Activated CD8-positive, alpha-beta T cell treated with anti-CD3 and anti-CD28 coated beads for 36 hours (primary cell): ENCODE measurements at regions not wholly inside any gene's neighbourhood (a gene's known extent, or its start where the extent isn't known, plus 50 kb on each side); places are given as distances from the start of the nearest gene placed in this dataset.

Experiments used
- ATAC-seq: fragments of 200-7000 bp; cut with Tn5 transposase; one replicate; pipeline ENCODE4 v1.10.0; 2021; ENCODE audit warnings: mild to moderate bottlenecking, moderate library complexity
- CTCF ChIA-PET: fragments of 350-600 bp; sonication (Branson Sonifier 250); formaldehyde crosslinking; loops from one replicate; lab custom pipeline; 2021; ENCODE audit warnings: antibody characterized with exemption; lab: Charles Lee
- POLR2A ChIA-PET: fragments of 350-600 bp; sonication (Branson Sonifier 250); formaldehyde crosslinking; loops from one replicate; lab custom pipeline; 2021; ENCODE audit warnings: antibody characterized with exemption; lab: Charles Lee
- DNase-seq: peaks from one replicate; pipeline ENCODE4 v3.0.0-alpha.2; 2020
- H3K27ac Mint-ChIP-seq: one replicate; pipeline ENCODE4 v1.8.0; 2021; ENCODE audit warnings: mild to moderate bottlenecking, mixed read lengths
- H3K27me3 Mint-ChIP-seq: one replicate; pipeline ENCODE4 v1.8.0; 2021; ENCODE audit warnings: mixed read lengths
- H3K36me3 Mint-ChIP-seq: one replicate; pipeline ENCODE4 v1.8.0; 2021; ENCODE audit warnings: low read depth, mixed read lengths
- H3K4me1 Mint-ChIP-seq: one replicate; pipeline ENCODE4 v1.8.0; 2021; ENCODE audit warnings: low read depth, mixed read lengths
- H3K4me3 Mint-ChIP-seq: one replicate; pipeline ENCODE4 v1.8.0; 2021; ENCODE audit warnings: mild to moderate bottlenecking, moderate library complexity, mixed read lengths
- H3K9me3 Mint-ChIP-seq: one replicate; pipeline ENCODE4 v1.8.0; 2021; ENCODE audit warnings: mixed read lengths
- CTCF ChIP-seq: fragments of 200-600 bp; IDR thresholded peaks from one replicate; pipeline ENCODE4 v1.8.0; 2022; ENCODE audit warnings: antibody characterized with exemption, mild to moderate bottlenecking
- intact Hi-C: fragments of 100-400 bp; cut with micrococcal nuclease; formaldehyde crosslinking; loops from one replicate; pipeline ENCODE4 v1.10.0; 2022

GRCh38 chr12:17381211-17381610 is 708.8 kb downstream of the RERGL start:
- Mint-ChIP-seq H3K27ac (no peak overlapping the region), H3K9me3 (peaks cover 4% of the 10 kb centered on the region), H3K4me3 (no peak overlapping the region), H3K4me1 (no peaks in the 10 kb centered on the region), H3K36me3 (no peaks in the 10 kb centered on the region), H3K27me3 (no peaks in the 10 kb centered on the region)
- ChIA-PET CTCF (no interaction called here), POLR2A (no interaction called here)
- DNase-seq (no peak), ATAC-seq (no peak)
- TF ChIP-seq CTCF: no peak
- intact Hi-C loops: no loop called here

- Mint-ChIP-seq H3K36me3 (no peaks in the 10 kb centered on the region), H3K9me3 (peaks cover 13% of the 10 kb centered on the region), H3K27me3 (no peaks in the 10 kb centered on the region), H3K4me1 (no peaks in the 10 kb centered on the region), H3K4me3 (no peak overlapping the region), H3K27ac (no peak overlapping the region)
- TF ChIP-seq CTCF: no peak
- ChIA-PET POLR2A (no interaction called here), CTCF (no interaction called here)
- ATAC-seq (no peak), DNase-seq (no peak)
- intact Hi-C loops: no loop called here
Observed at GRCh38 chr12:17372508-17372907, 717.5 kb downstream of the RERGL start.

- no peaks in the 10 kb centered on the region for H3K27me3 Mint-ChIP-seq
- POLR2A ChIA-PET: no interaction called here
- intact Hi-C loops: no loop called here
- no peaks in the 10 kb centered on the region for H3K4me1 Mint-ChIP-seq
- no peak overlapping the region for H3K27ac Mint-ChIP-seq
- H3K9me3 Mint-ChIP-seq: peaks cover 14% of the 10 kb centered on the region
- ATAC-seq: no peak
- H3K4me3 Mint-ChIP-seq: no peak overlapping the region
- no peak for DNase-seq
- no peaks in the 10 kb centered on the region for H3K36me3 Mint-ChIP-seq
- CTCF ChIA-PET: no interaction called here
- TF ChIP-seq CTCF: no peak
Observed at GRCh38 chr12:17371491-17372215, 718.3 kb downstream of the RERGL start.

- Mint-ChIP-seq H3K36me3 (no peaks in the 10 kb centered on the region), H3K27me3 (no peaks in the 10 kb centered on the region), H3K9me3 (peaks cover 21% of the 10 kb centered on the region), H3K4me1 (no peaks in the 10 kb centered on the region), H3K27ac (no peak overlapping the region), H3K4me3 (no peak overlapping the region)
- DNase-seq (no peak), ATAC-seq (no peak)
- ChIA-PET CTCF (no interaction called here), POLR2A (no interaction called here)
- intact Hi-C loops: no loop called here
- TF ChIP-seq CTCF: no peak
Observed at GRCh38 chr12:17370621-17371020, 719.4 kb downstream of the RERGL start.

- ChIA-PET POLR2A (no interaction called here), CTCF (no interaction called here)
- Mint-ChIP-seq H3K36me3 (no peaks in the 10 kb centered on the region), H3K9me3 (peaks cover 18% of the 10 kb centered on the region), H3K27me3 (no peaks in the 10 kb centered on the region), H3K27ac (no peak overlapping the region), H3K4me1 (no peaks in the 10 kb centered on the region), H3K4me3 (no peak overlapping the region)
- intact Hi-C loops: no loop called here
- TF ChIP-seq CTCF: no peak
- no peak for ATAC-seq
- no peak for DNase-seq
Observed at GRCh38 chr12:17369556-17369955, 720.4 kb downstream of the RERGL start.
